MCF 10A (cell line): ENCODE measurements at regions not wholly inside any gene's neighbourhood (a gene's known extent, or its start where the extent isn't known, plus 50 kb on each side); places are given as distances from the start of the nearest gene placed in this dataset.

Source experiments
- BruUV-seq: library from RNA; stranded (reverse); fragments of 400-500 nt; replicated peaks from 2 replicates; lab custom pipeline; 2021; lab: Mats Ljungman, UMichigan
- CTCF ChIA-PET: fragments of 300-600 bp; sonication (Branson Sonifier 250); formaldehyde crosslinking; extraction: SDS; loops from one replicate; lab custom pipeline; 2021; ENCODE audit warnings: antibody characterized with exemption, inconsistent platforms; lab: Yijun Ruan, JAX
- POLR2A ChIA-PET: fragments of 300-600, 350-650 bp; sonication (Branson Sonifier 250); formaldehyde crosslinking; extraction: SDS; loops from one replicate; lab custom pipeline; 2020; ENCODE audit warnings: antibody characterized with exemption, inconsistent platforms; lab: Yijun Ruan, JAX
- DNase-seq: peaks from one replicate; pipeline ENCODE4 v3.0.0-alpha.2; 2018; ENCODE audit not compliant: unreplicated experiment
- H3K27ac Mint-ChIP-seq: one replicate; pipeline ENCODE4 v1.8.0; 2022; ENCODE audit warnings: mild to moderate bottlenecking, low read depth, mixed read lengths; ENCODE audit not compliant: unreplicated experiment
- H3K27me3 Mint-ChIP-seq: one replicate; pipeline ENCODE4 v1.8.0; 2022; ENCODE audit warnings: mixed read lengths; ENCODE audit not compliant: insufficient read depth, unreplicated experiment
- H3K36me3 Mint-ChIP-seq: one replicate; pipeline ENCODE4 v1.8.0; 2022; ENCODE audit warnings: mild to moderate bottlenecking, moderate library complexity, mixed read lengths; ENCODE audit not compliant: insufficient read depth, unreplicated experiment
- H3K4me1 Mint-ChIP-seq: one replicate; pipeline ENCODE4 v1.8.0; 2022; ENCODE audit warnings: mixed read lengths; ENCODE audit not compliant: insufficient read depth, unreplicated experiment
- H3K4me3 Mint-ChIP-seq: one replicate; pipeline ENCODE4 v1.8.0; 2022; ENCODE audit warnings: mild to moderate bottlenecking, moderate library complexity, mixed read lengths; ENCODE audit not compliant: unreplicated experiment
- H3K9me3 Mint-ChIP-seq: one replicate; pipeline ENCODE4 v1.8.0; 2022; ENCODE audit warnings: mixed read lengths; ENCODE audit not compliant: unreplicated experiment
- CTCF ChIP-seq: fragments of 200-600 bp; IDR thresholded peaks from one replicate; pipeline ENCODE4 v1.8.0; 2022; ENCODE audit warnings: antibody characterized with exemption, mild to moderate bottlenecking; ENCODE audit not compliant: unreplicated experiment
- intact Hi-C: fragments of 100-400 bp; cut with micrococcal nuclease; formaldehyde crosslinking; loops from 2 replicates; pipeline ENCODE4 v1.14.1; 2022

GRCh38 chr12:69067713-69068112 lies 134.7 kb upstream of the CPM start:
- H3K27me3 Mint-ChIP-seq, result no peaks in the 10 kb centered on the region
- no peaks in the 10 kb centered on the region for H3K36me3 Mint-ChIP-seq
- ChIA-PET POLR2A (interaction anchor here (0.7 to 2.5 kb wide), 7 partner anchors 8 to 360 kb away, joined by 3 to 12 read pairs (median 5); no protein-coding TSS in a partner anchor), CTCF (interaction anchor here (1.0 to 1.5 kb wide), 3 partner anchors 39 to 126 kb away, joined by 3 to 7 read pairs (median 3); no protein-coding TSS in a partner anchor)
- H3K27ac Mint-ChIP-seq, result no peak overlapping the region
- intact Hi-C loops, result no loop called here
- BruUV-seq, result no TSS peak
- no peak overlapping the region for H3K4me3 Mint-ChIP-seq
- TF ChIP-seq CTCF, result no peak
- no peak for DNase-seq
- peaks cover 24% of the 10 kb centered on the region for H3K4me1 Mint-ChIP-seq
- H3K9me3 Mint-ChIP-seq, result no peaks in the 10 kb centered on the region

DNA sequence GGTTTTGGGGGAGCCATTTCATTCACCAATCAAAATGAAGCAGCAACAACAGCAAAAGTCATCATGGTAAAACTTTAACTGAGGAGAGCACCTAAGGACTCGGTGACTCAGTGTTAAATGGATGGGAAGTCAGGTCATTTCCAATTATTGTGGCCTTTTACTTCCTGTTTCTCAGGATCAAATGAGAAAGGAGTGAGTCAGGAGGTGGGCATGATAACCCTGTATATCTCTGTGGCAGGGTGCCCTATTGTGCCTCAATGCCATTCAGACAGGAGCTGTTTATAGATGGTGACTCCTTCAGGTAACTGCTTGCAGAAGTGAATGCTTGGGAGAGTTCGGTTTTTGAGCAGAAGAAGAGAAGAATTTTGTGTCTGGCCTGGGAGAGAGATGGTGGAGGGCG lies 135.5 kb upstream of the CPM start:
- peak; percentile 55 for DNase-seq
- no peaks in the 10 kb centered on the region for H3K27me3 Mint-ChIP-seq
- ChIA-PET CTCF (interaction anchor here (1.0 to 4.6 kb wide), 4 partner anchors 38 to 197 kb away, joined by 3 to 87 read pairs (median 5); no protein-coding TSS in a partner anchor), POLR2A (interaction anchor here (0.7 to 2.5 kb wide), 5 partner anchors 9 to 169 kb away, joined by 3 to 12 read pairs (median 4); no protein-coding TSS in a partner anchor)
- H3K9me3 Mint-ChIP-seq, result no peaks in the 10 kb centered on the region
- no TSS peak for BruUV-seq
- no peak for TF ChIP-seq CTCF
- H3K4me3 Mint-ChIP-seq, result no peak overlapping the region
- H3K27ac Mint-ChIP-seq, result no peak overlapping the region
- no peaks in the 10 kb centered on the region for H3K36me3 Mint-ChIP-seq
- intact Hi-C loops, result no loop called here
- peaks cover 24% of the 10 kb centered on the region for H3K4me1 Mint-ChIP-seq

GRCh38 chr12:69069479-69069878 lies 136.5 kb upstream of the CPM start:
- no peak for DNase-seq
- Mint-ChIP-seq H3K9me3 (no peaks in the 10 kb centered on the region), H3K36me3 (no peaks in the 10 kb centered on the region), H3K27ac (no peak overlapping the region), H3K4me3 (no peak overlapping the region), H3K27me3 (no peaks in the 10 kb centered on the region), H3K4me1 (peaks cover 24% of the 10 kb centered on the region)
- BruUV-seq, result no TSS peak
- TF ChIP-seq CTCF, result no peak
- ChIA-PET CTCF (interaction anchor here (0.5 to 4.6 kb wide), 23 partner anchors 9 to 585 kb away, joined by 3 to 87 read pairs (median 4); no protein-coding TSS in a partner anchor), POLR2A (interaction anchor here (0.9 to 2.5 kb wide), 3 partner anchors 168 to 170 kb away, joined by 4 to 12 read pairs (median 7); no protein-coding TSS in a partner anchor)
- intact Hi-C loops, result no loop called here

GRCh38 chr12:69070319-69071090 lies 137.5 kb upstream of the CPM start:
- H3K27me3 Mint-ChIP-seq, result no peaks in the 10 kb centered on the region
- no peak overlapping the region for H3K4me3 Mint-ChIP-seq
- peak; percentile 92 for TF ChIP-seq CTCF
- no TSS peak for BruUV-seq
- intact Hi-C loops, result loop anchor here (1.0 to 5.0 kb wide), 4 partner anchors 48 to 206 kb away; no protein-coding TSS in a partner anchor
- POLR2A ChIA-PET, result interaction anchor here (0.7 to 0.9 kb wide), 2 partner anchors 171 to 202 kb away, joined by 3 to 7 read pairs; no protein-coding TSS in a partner anchor
- CTCF ChIA-PET, result interaction anchor here (0.5 to 4.6 kb wide), 40 partner anchors 8 to 586 kb away, joined by 3 to 87 read pairs (median 4); no protein-coding TSS in a partner anchor
- peaks cover 24% of the 10 kb centered on the region for H3K4me1 Mint-ChIP-seq
- H3K9me3 Mint-ChIP-seq, result no peaks in the 10 kb centered on the region
- no peak overlapping the region for H3K27ac Mint-ChIP-seq
- DNase-seq, result peak; percentile 79
- no peaks in the 10 kb centered on the region for H3K36me3 Mint-ChIP-seq
